ENCODE measurements at regions not wholly inside any gene's neighbourhood (a gene's known extent, or its start where the extent isn't known, plus 50 kb on each side); places are given as distances from the start of the nearest gene placed in this dataset.

- no peaks in the 10 kb centered on the region for H3K27me3 ChIP-seq (ENCODE audit: insufficient read depth, low read length)
- H3K9me3 Mint-ChIP-seq (ENCODE audit: unreplicated experiment) = peaks cover 3% of the 10 kb centered on the region
- H3K27me3 Mint-ChIP-seq (ENCODE audit: low read depth, unreplicated experiment) = no peaks in the 10 kb centered on the region
- no peak overlapping the region for H3K27ac ChIP-seq (ENCODE audit: low read depth, low read length)
- FAIRE-seq (no peak), DNase-seq (ENCODE audit: low read depth) (no peak)
- TF ChIP-seq EZH2 (IDR thresholded peaks at IDR 0.05; ENCODE audit: insufficient read depth, low read length) (no peak), CTCF (IDR thresholded peaks at IDR 0.05; ENCODE audit: insufficient read depth, low read depth, low read length) (no peak)
- H3K27ac Mint-ChIP-seq (ENCODE audit: unreplicated experiment) = no peak overlapping the region
- no peak overlapping the region for H3K4me2 ChIP-seq (ENCODE audit: low read length)
- H4K20me1 ChIP-seq (ENCODE audit: insufficient read depth, low read length) = no peaks in the 10 kb centered on the region
- no peaks in the 10 kb centered on the region for H3K36me3 Mint-ChIP-seq (ENCODE audit: low read depth, unreplicated experiment)
- H3K4me3 Mint-ChIP-seq (ENCODE audit: unreplicated experiment) = no peak overlapping the region
- no peak overlapping the region for H3K9ac ChIP-seq (ENCODE audit: low read length)
- no peaks in the 10 kb centered on the region for H3K9me3 ChIP-seq (ENCODE audit: insufficient read depth, low read depth, low read length)
- H3K4me3 ChIP-seq (ENCODE audit: insufficient read depth, low read depth, low read length) = no peak overlapping the region
- H3K36me3 ChIP-seq (ENCODE audit: insufficient read depth, low read length) = no peaks in the 10 kb centered on the region
- H3K4me1 ChIP-seq (ENCODE audit: insufficient read depth, low read length) = no peaks in the 10 kb centered on the region
- H2AFZ ChIP-seq (ENCODE audit: low read depth, low read length) = no peak overlapping the region
- no peaks in the 10 kb centered on the region for H3K79me2 ChIP-seq (ENCODE audit: insufficient read depth, low read length)
- H3K4me1 Mint-ChIP-seq (ENCODE audit: low read depth, unreplicated experiment) = no peaks in the 10 kb centered on the region
These were observed 2292.0 kb downstream of the TP53TG3F start for GRCh38 chr16:35751191-35751941.

- no peaks in the 10 kb centered on the region for H3K79me2 ChIP-seq (ENCODE audit: insufficient read depth, low read length)
- H4K20me1 ChIP-seq (ENCODE audit: insufficient read depth, low read length) = no peaks in the 10 kb centered on the region
- H3K27me3 ChIP-seq (ENCODE audit: insufficient read depth, low read length) = no peaks in the 10 kb centered on the region
- Mint-ChIP-seq H3K27ac (ENCODE audit: unreplicated experiment) (no peak overlapping the region), H3K4me3 (ENCODE audit: unreplicated experiment) (no peak overlapping the region), H3K27me3 (ENCODE audit: low read depth, unreplicated experiment) (no peaks in the 10 kb centered on the region), H3K4me1 (ENCODE audit: low read depth, unreplicated experiment) (no peaks in the 10 kb centered on the region), H3K9me3 (ENCODE audit: unreplicated experiment) (peaks cover 3% of the 10 kb centered on the region), H3K36me3 (ENCODE audit: low read depth, unreplicated experiment) (no peaks in the 10 kb centered on the region)
- TF ChIP-seq CTCF (IDR thresholded peaks at IDR 0.05; ENCODE audit: insufficient read depth, low read depth, low read length) = no peak
- no peak for TF ChIP-seq EZH2 (IDR thresholded peaks at IDR 0.05; ENCODE audit: insufficient read depth, low read length)
- FAIRE-seq (no peak), DNase-seq (ENCODE audit: low read depth) (no peak)
- no peak overlapping the region for H3K9ac ChIP-seq (ENCODE audit: low read length)
- H3K27ac ChIP-seq (ENCODE audit: low read depth, low read length) = no peak overlapping the region
- no peak overlapping the region for H3K4me2 ChIP-seq (ENCODE audit: low read length)
- no peak overlapping the region for H3K4me3 ChIP-seq (ENCODE audit: insufficient read depth, low read depth, low read length)
- H2AFZ ChIP-seq (ENCODE audit: low read depth, low read length) = no peak overlapping the region
- H3K4me1 ChIP-seq (ENCODE audit: insufficient read depth, low read length) = no peaks in the 10 kb centered on the region
- no peaks in the 10 kb centered on the region for H3K9me3 ChIP-seq (ENCODE audit: insufficient read depth, low read depth, low read length)
- H3K36me3 ChIP-seq (ENCODE audit: insufficient read depth, low read length) = no peaks in the 10 kb centered on the region
These were observed 2292.8 kb downstream of the TP53TG3F start for GRCh38 chr16:35752012-35752772.

Measured in astrocyte (in vitro differentiated cells and primary cell).